HUES6 (cell line): ENCODE measurements at regions not wholly inside any gene's neighbourhood (a gene's known extent, or its start where the extent isn't known, plus 50 kb on each side); places are given as distances from the start of the nearest gene placed in this dataset.
A peak's percentile ranks its signal among the peaks of the same experiment; 100 is the strongest.
"Not testable (repeated sequence)": the region's sequence is repeated elsewhere in the genome, so short reads cannot be mapped to it uniquely, and the experiment has no call there.

Experiments
- H3K27ac ChIP-seq: 2 replicates; pipeline ENCODE4 v1.7.0; 2013; ENCODE audit warnings: low read depth, mild to moderate bottlenecking, low read length, inconsistent platforms
- H3K27me3 ChIP-seq: 2 replicates; pipeline ENCODE4 v1.6.1; 2013; ENCODE audit warnings: low read length; ENCODE audit not compliant: control insufficient read depth, insufficient read depth
- H3K36me3 ChIP-seq: 2 replicates; pipeline ENCODE4 v1.6.1; 2013; ENCODE audit warnings: low read length; ENCODE audit not compliant: control insufficient read depth, insufficient read depth
- H3K4me1 ChIP-seq: 2 replicates; pipeline ENCODE4 v1.6.1; 2013; ENCODE audit warnings: low read length; ENCODE audit not compliant: control insufficient read depth, insufficient read depth
- H3K4me3 ChIP-seq: 2 replicates; pipeline ENCODE4 v1.5.1; 2013; ENCODE audit warnings: low read depth, low read length
- H3K9ac ChIP-seq: one replicate; pipeline ENCODE4 v1.6.1; 2013; ENCODE audit warnings: mild to moderate bottlenecking, low read length
- H3K9me3 ChIP-seq: 2 replicates; pipeline ENCODE4 v1.6.1; 2013; ENCODE audit warnings: low read depth, low read length; ENCODE audit not compliant: control insufficient read depth, insufficient read depth

- Histone ChIP-seq H3K4me1 (peaks cover 43% of the 10 kb centered on the region), H3K4me3 (no peak overlapping the region), H3K36me3 (no peaks in the 10 kb centered on the region), H3K9ac (no peak overlapping the region), H3K27ac (peak overlapping the region; percentile 71; the same call in 1 of the 2 replicates), H3K9me3 (no peaks in the 10 kb centered on the region; the same call in 1 of the 2 replicates), H3K27me3 (no peaks in the 10 kb centered on the region)
These were observed 266.7 kb upstream of the ATP10A start for GRCh38 chr15:26129852-26130251.

- Histone ChIP-seq H3K4me1 (peaks cover 31% of the 10 kb centered on the region), H3K36me3 (no peaks in the 10 kb centered on the region), H3K9me3 (no peaks in the 10 kb centered on the region; the same call in 1 of the 2 replicates), H3K9ac (no peak overlapping the region), H3K27ac (no peak overlapping the region), H3K4me3 (no peak overlapping the region), H3K27me3 (no peaks in the 10 kb centered on the region)
These were observed 265.5 kb upstream of the ATP10A start for GRCh38 chr15:26128611-26129140.

GRCh38 chr15:26126819-26127387 lies 263.8 kb upstream of the ATP10A start:
- Histone ChIP-seq H3K36me3 (no peaks in the 10 kb centered on the region), H3K27ac (no peak overlapping the region), H3K9ac (no peak overlapping the region), H3K4me1 (peaks cover 16% of the 10 kb centered on the region), H3K4me3 (no peak overlapping the region), H3K27me3 (no peaks in the 10 kb centered on the region), H3K9me3 (no peaks in the 10 kb centered on the region; the same call in 1 of the 2 replicates)

- Histone ChIP-seq H3K9me3 (no peaks in the 10 kb centered on the region; the same call in 1 of the 2 replicates), H3K27ac (no peak overlapping the region), H3K36me3 (no peaks in the 10 kb centered on the region), H3K4me3 (no peak overlapping the region), H3K9ac (no peak overlapping the region), H3K4me1 (peaks cover 16% of the 10 kb centered on the region), H3K27me3 (no peaks in the 10 kb centered on the region)
These were observed 262.9 kb upstream of the ATP10A start for GRCh38 chr15:26126070-26126469.

DNA sequence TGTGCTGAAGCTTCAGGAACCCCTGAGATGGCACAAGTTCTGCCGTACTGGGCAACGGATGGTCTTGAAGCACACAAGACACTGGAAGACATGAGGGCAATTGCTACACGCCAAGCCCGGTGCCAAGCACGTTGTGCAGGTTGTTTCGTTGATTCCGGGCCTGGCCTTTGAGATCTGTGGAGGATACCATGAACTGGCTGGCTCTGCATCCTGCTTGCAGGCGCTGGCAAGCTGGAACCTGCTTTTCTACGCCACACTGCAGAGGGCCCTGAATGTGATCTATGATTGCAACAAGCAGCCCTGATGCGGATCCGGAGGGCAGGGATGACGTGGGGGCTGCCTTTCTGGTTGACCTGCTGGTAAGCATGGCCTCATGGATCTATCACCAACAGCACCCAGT lies 262.5 kb upstream of the ATP10A start:
- Histone ChIP-seq H3K9ac (no peak overlapping the region), H3K4me3 (no peak overlapping the region), H3K36me3 (no peaks in the 10 kb centered on the region), H3K27ac (no peak overlapping the region), H3K4me1 (peaks cover 16% of the 10 kb centered on the region), H3K27me3 (no peaks in the 10 kb centered on the region), H3K9me3 (no peaks in the 10 kb centered on the region; the same call in 1 of the 2 replicates)

DNA sequence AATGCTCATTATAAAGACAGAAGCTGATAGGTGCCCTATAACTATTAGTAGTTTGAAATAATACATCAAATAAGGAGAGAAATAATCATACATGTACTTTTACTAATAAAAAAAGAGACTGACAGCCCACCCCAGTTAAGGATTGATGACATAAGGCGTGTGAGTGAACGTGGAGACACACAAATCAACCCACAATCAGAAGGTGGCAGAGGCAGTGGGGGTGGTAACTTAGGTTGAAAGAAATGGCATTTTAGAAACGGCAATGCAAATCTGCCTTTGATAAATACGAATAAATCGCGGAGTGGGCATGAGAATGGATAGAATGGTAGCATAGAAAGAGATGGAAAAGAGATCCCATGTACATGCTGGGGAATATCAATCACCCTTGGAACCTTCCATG lies 256.2 kb upstream of the ATP10A start:
- Histone ChIP-seq H3K4me1 (no peaks in the 10 kb centered on the region), H3K36me3 (no peaks in the 10 kb centered on the region), H3K4me3 (no peak overlapping the region), H3K27me3 (no peaks in the 10 kb centered on the region), H3K9ac (no peak overlapping the region), H3K27ac (no peak overlapping the region), H3K9me3 (peaks cover 1% of the 10 kb centered on the region; the same call in 1 of the 2 replicates)

GRCh38 chr15:26115229-26115943 lies 252.3 kb upstream of the ATP10A start:
- Histone ChIP-seq H3K36me3 (no peaks in the 10 kb centered on the region), H3K9ac (no peak overlapping the region), H3K27ac (no peak overlapping the region), H3K9me3 (peaks cover 7% of the 10 kb centered on the region; the same call in 1 of the 2 replicates), H3K27me3 (no peaks in the 10 kb centered on the region), H3K4me1 (no peaks in the 10 kb centered on the region), H3K4me3 (no peak overlapping the region)

- not testable (repeated sequence) for H3K4me1 ChIP-seq, H3K36me3 ChIP-seq, H3K9ac ChIP-seq, H3K9me3 ChIP-seq, H3K4me3 ChIP-seq, H3K27ac ChIP-seq, H3K27me3 ChIP-seq
These were observed 251.0 kb upstream of the ATP10A start for GRCh38 chr15:26114128-26114527.

DNA sequence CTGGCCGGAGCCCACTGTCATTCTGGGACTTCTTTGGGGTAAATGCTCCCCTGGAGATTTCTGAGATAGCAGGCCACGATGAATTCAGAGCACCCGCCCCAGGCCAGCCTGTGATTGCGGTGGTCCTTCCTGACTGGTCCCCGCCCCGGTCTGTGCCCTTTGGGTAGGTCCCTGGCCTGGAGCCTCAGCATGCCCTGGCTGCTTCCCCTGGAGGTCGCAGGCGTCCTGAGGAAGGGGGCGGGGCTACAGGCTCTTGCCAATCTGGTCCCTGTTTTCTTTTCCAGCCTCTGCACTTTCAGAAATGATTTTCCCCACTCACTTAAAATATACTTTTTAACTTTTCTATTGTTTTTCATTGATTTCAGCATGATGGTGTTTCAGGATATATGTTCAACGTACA lies 250.2 kb upstream of the ATP10A start:
- Histone ChIP-seq H3K36me3 (no peaks in the 10 kb centered on the region), H3K4me3 (no peak overlapping the region), H3K9ac (no peak overlapping the region), H3K27me3 (no peaks in the 10 kb centered on the region), H3K27ac (no peak overlapping the region), H3K4me1 (no peaks in the 10 kb centered on the region), H3K9me3 (peaks cover 7% of the 10 kb centered on the region; the same call in 1 of the 2 replicates)

- Histone ChIP-seq H3K9ac (no peak overlapping the region), H3K36me3 (no peaks in the 10 kb centered on the region), H3K27ac (no peak overlapping the region), H3K4me3 (no peak overlapping the region), H3K27me3 (no peaks in the 10 kb centered on the region), H3K9me3 (peaks cover 15% of the 10 kb centered on the region), H3K4me1 (no peaks in the 10 kb centered on the region)
These were observed 246.1 kb upstream of the ATP10A start for GRCh38 chr15:26109203-26109602.

DNA sequence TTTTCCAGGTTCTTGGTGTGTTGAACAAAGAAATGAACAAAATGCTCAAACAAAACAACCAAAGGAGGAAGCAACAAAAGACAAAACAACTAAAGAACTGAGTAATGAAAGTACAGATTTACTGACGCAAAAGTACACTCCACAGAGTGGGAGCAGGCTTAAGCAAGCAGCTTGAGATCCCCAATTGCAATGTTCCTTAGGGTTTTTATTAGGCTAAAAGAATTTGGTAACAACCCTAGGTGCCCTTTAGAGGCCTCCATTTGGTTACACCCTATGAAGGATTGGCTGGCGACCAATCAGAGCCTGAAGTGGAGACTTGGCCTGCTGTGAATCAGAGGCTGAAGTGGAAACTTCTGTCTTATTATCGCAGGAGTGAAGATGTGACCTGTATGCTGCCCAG lies 243.4 kb upstream of the ATP10A start:
- H3K27me3 ChIP-seq, result no peaks in the 10 kb centered on the region
- H3K9me3 ChIP-seq, result peaks cover 10% of the 10 kb centered on the region
- peaks cover 15% of the 10 kb centered on the region for H3K4me1 ChIP-seq
- H3K4me3 ChIP-seq, result no peak overlapping the region
- H3K27ac ChIP-seq, result no peak overlapping the region
- H3K9ac ChIP-seq, result no peak overlapping the region
- no peaks in the 10 kb centered on the region for H3K36me3 ChIP-seq
